HG03097 (cell line): ENCODE measurements at regions not wholly inside any gene's neighbourhood (a gene's known extent, or its start where the extent isn't known, plus 50 kb on each side); places are given as distances from the start of the nearest gene placed in this dataset.

Experiments
- ATAC-seq: cut with Tn5 transposase; IDR thresholded peaks from one replicate; pipeline ENCODE4 v1.9.1; 2021; ENCODE audit not compliant: unreplicated experiment, low FRiP score

- ATAC-seq = no peak
These were observed 91.8 kb upstream of the ST6GAL2 start for GRCh38 chr2:106977717-106978116.

- ATAC-seq = no peak
These were observed 92.7 kb upstream of the ST6GAL2 start for GRCh38 chr2:106978647-106979046.

- ATAC-seq = no peak
These were observed 95.5 kb upstream of the ST6GAL2 start for GRCh38 chr2:106981491-106981890.

- ATAC-seq = no peak
These were observed 96.4 kb upstream of the ST6GAL2 start for GRCh38 chr2:106982350-106982749.

GRCh38 chr2:106983305-106983704 is 97.3 kb upstream of the ST6GAL2 start:
- no peak for ATAC-seq

GRCh38 chr2:106988361-106988760 is 102.4 kb upstream of the ST6GAL2 start:
- ATAC-seq = no peak

GRCh38 chr2:106990297-106990696 is 104.3 kb upstream of the ST6GAL2 start:
- ATAC-seq = no peak

- no peak for ATAC-seq
These were observed 105.9 kb upstream of the ST6GAL2 start for GRCh38 chr2:106991866-106992265.

- no peak for ATAC-seq
These were observed 109.6 kb upstream of the ST6GAL2 start for GRCh38 chr2:106995556-106995955.

- no peak for ATAC-seq
These were observed 110.3 kb upstream of the ST6GAL2 start for GRCh38 chr2:106996171-106996769.

- no peak for ATAC-seq
These were observed 111.2 kb upstream of the ST6GAL2 start for GRCh38 chr2:106997204-106997603.

- no peak for ATAC-seq
These were observed 115.1 kb upstream of the ST6GAL2 start for GRCh38 chr2:107001062-107001461.

- ATAC-seq = no peak
These were observed 115.6 kb upstream of the ST6GAL2 start for GRCh38 chr2:107001551-107001950.

- ATAC-seq = no peak
These were observed 116.2 kb upstream of the ST6GAL2 start for GRCh38 chr2:107001964-107002696.

GRCh38 chr2:107002735-107003134 is 116.8 kb upstream of the ST6GAL2 start:
- no peak for ATAC-seq

- no peak for ATAC-seq
These were observed 119.9 kb upstream of the ST6GAL2 start for GRCh38 chr2:107005853-107006252.

- ATAC-seq = no peak
These were observed 120.9 kb upstream of the ST6GAL2 start for GRCh38 chr2:107006836-107007235.

- ATAC-seq = no peak
These were observed 122.0 kb upstream of the ST6GAL2 start for GRCh38 chr2:107007927-107008326.

GRCh38 chr2:107008843-107009242 is 122.9 kb upstream of the ST6GAL2 start:
- ATAC-seq = no peak

GRCh38 chr2:107009275-107009674 is 123.3 kb upstream of the ST6GAL2 start:
- no peak for ATAC-seq

- no peak for ATAC-seq
These were observed 126.8 kb upstream of the ST6GAL2 start for GRCh38 chr2:107012714-107013306.

GRCh38 chr2:107013884-107014283 is 127.9 kb upstream of the ST6GAL2 start:
- ATAC-seq = no peak
